ENCODE measurements at regions not wholly inside any gene's neighbourhood (a gene's known extent, or its start where the extent isn't known, plus 50 kb on each side); places are given as distances from the start of the nearest gene placed in this dataset.

- TF ChIP-seq, protein P1, sequence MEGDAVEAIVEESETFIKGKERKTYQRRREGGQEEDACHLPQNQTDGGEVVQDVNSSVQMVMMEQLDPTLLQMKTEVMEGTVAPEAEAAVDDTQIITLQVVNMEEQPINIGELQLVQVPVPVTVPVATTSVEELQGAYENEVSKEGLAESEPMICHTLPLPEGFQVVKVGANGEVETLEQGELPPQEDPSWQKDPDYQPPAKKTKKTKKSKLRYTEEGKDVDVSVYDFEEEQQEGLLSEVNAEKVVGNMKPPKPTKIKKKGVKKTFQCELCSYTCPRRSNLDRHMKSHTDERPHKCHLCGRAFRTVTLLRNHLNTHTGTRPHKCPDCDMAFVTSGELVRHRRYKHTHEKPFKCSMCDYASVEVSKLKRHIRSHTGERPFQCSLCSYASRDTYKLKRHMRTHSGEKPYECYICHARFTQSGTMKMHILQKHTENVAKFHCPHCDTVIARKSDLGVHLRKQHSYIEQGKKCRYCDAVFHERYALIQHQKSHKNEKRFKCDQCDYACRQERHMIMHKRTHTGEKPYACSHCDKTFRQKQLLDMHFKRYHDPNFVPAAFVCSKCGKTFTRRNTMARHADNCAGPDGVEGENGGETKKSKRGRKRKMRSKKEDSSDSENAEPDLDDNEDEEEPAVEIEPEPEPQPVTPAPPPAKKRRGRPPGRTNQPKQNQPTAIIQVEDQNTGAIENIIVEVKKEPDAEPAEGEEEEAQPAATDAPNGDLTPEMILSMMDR (IDR thresholded peaks at IDR 0.05): no peak
- no peak for TF ChIP-seq POLR2AphosphoS5 (IDR thresholded peaks at IDR 0.05)
These were observed 381.5 kb upstream of the SALL1 start for GRCh38 chr16:51532551-51532950.

Data from breast epithelium (tissue), 3 donors.